GM23248 (cell line): ENCODE measurements at regions not wholly inside any gene's neighbourhood (a gene's known extent, or its start where the extent isn't known, plus 50 kb on each side); places are given as distances from the start of the nearest gene placed in this dataset.

Source experiments
- EZH2 ChIP-seq: fragments of 200-600 bp; sonication (generic); IDR thresholded peaks from 2 replicates; pipeline ENCODE4 v1.6.1; 2018; ENCODE audit warnings: antibody characterized with exemption, mild to moderate bottlenecking; ENCODE audit not compliant: insufficient read depth, poor library complexity, severe bottlenecking
- EZH2phosphoT487 ChIP-seq: fragments of 200-600 bp; sonication (generic); IDR thresholded peaks from 2 replicates; pipeline ENCODE4 v1.6.1; 2018; ENCODE audit warnings: antibody characterized with exemption, moderate library complexity, mild to moderate bottlenecking, low read depth; ENCODE audit not compliant: insufficient read depth

DNA sequence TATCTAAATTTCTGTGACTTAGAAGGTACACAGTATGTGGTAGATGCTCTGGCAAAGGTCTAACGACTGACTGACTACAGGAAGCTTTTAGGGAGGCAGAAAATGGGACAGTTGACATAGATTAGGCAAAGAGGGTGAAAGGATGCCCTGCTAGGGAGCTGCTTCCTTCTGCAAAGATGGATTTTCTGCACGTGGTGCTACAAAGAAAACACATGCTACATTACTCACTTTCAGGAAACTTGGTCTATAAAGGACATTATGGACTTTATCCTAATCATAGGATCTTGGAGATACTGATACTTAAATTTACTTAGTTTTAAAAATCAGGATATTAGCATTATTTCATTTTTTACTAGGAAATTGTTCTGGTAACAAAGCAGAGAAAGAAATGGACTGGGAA lies 405.8 kb upstream of the ADAMTS16 start:
- TF ChIP-seq EZH2 (no peak), EZH2phosphoT487 (no peak)
